ENCODE measurements at regions not wholly inside any gene's neighbourhood (a gene's known extent, or its start where the extent isn't known, plus 50 kb on each side); places are given as distances from the start of the nearest gene placed in this dataset.
"Not testable (repeated sequence)": the region's sequence is repeated elsewhere in the genome, so short reads cannot be mapped to it uniquely, and the experiment has no call there.

DNA sequence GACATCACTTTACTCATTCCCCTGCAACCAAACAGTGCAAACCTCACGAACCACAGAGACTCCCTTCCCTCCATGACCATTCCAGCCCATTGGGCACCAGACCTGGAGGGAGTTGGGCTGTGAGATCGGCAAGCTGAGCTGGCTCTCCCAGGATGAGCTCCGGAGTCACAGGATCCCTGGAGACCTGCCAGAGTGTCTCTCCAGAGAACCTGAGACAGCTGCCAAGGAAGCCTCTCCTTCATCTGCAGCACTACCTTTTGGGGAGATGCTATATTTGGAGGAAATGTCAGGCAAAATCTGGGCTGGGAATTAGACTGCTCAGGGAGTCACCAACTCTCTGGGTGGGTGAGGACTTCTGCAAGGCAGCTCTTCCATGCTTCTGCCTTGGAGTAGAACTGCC lies 417.4 kb downstream of the TNS1 start:
- Histone ChIP-seq H3K27me3 (no peaks in the 10 kb centered on the region), H3K4me3 (no peak overlapping the region), H3K36me3 (no peaks in the 10 kb centered on the region), H3K4me1 (no peaks in the 10 kb centered on the region), H3K9me3 (no peaks in the 10 kb centered on the region), H3K27ac (no peak overlapping the region)
- DNase-seq = no peak
- no peak for TF ChIP-seq POLR2A (IDR thresholded peaks at IDR 0.05)
- TF ChIP-seq, protein P1, sequence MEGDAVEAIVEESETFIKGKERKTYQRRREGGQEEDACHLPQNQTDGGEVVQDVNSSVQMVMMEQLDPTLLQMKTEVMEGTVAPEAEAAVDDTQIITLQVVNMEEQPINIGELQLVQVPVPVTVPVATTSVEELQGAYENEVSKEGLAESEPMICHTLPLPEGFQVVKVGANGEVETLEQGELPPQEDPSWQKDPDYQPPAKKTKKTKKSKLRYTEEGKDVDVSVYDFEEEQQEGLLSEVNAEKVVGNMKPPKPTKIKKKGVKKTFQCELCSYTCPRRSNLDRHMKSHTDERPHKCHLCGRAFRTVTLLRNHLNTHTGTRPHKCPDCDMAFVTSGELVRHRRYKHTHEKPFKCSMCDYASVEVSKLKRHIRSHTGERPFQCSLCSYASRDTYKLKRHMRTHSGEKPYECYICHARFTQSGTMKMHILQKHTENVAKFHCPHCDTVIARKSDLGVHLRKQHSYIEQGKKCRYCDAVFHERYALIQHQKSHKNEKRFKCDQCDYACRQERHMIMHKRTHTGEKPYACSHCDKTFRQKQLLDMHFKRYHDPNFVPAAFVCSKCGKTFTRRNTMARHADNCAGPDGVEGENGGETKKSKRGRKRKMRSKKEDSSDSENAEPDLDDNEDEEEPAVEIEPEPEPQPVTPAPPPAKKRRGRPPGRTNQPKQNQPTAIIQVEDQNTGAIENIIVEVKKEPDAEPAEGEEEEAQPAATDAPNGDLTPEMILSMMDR (IDR thresholded peaks at IDR 0.05) = no peak
- intact Hi-C loops (cut with DNase I; ENCODE audit: low total_unique reads) = no loop called here

DNA sequence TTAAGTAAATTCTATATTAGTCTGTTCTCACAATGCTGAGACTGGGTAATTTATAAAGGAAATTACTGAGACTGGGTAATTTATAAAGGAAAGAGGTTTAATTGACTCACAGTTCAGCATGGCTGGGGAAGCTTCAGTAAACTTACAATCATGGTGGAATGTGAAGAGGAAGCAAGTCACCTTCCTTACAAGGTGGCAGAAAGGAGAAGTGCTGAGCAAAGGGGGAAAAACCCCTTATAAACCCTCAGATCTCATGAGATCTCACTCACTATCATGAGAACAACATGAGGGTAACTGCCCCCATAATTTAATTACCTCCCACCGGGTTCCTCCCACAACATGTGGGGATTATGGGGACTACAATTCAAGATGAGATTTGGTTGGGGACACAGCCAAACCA lies 422.4 kb downstream of the TNS1 start:
- H3K4me1 ChIP-seq; intact Hi-C loops (cut with DNase I; ENCODE audit: low total_unique reads); DNase-seq; H3K9me3 ChIP-seq; H3K36me3 ChIP-seq; H3K4me3 ChIP-seq; H3K27me3 ChIP-seq; H3K27ac ChIP-seq: not testable (repeated sequence)

DNA sequence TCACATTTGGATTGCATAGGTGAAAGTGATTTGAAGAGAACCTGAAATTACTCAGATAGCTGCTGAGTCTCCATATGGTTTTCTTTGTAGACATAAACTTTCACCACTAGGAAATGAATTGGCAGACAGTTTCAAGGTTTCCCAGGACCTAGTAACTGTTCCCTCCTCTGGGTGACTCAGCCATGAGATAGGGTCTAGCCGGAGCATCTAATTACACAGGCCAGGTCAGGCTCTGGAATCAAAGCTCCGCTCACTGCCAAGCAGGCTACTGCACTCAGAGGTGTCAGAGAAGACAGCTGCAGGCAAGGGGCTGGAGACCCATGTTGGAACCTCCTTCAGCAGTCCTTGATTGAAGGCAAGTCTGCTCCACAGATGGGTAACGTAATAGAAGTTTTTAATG lies 429.2 kb downstream of the TNS1 start:
- Histone ChIP-seq H3K9me3 (no peaks in the 10 kb centered on the region), H3K27ac (no peak overlapping the region), H3K27me3 (no peaks in the 10 kb centered on the region), H3K4me3 (no peak overlapping the region), H3K4me1 (no peaks in the 10 kb centered on the region), H3K36me3 (no peaks in the 10 kb centered on the region)
- intact Hi-C loops (cut with DNase I; ENCODE audit: low total_unique reads) = no loop called here
- TF ChIP-seq POLR2A (IDR thresholded peaks at IDR 0.05) = no peak
- TF ChIP-seq, protein P1 (IDR thresholded peaks at IDR 0.05) = no peak
- DNase-seq = peak in 1 of 2 donors; percentile 47

DNA sequence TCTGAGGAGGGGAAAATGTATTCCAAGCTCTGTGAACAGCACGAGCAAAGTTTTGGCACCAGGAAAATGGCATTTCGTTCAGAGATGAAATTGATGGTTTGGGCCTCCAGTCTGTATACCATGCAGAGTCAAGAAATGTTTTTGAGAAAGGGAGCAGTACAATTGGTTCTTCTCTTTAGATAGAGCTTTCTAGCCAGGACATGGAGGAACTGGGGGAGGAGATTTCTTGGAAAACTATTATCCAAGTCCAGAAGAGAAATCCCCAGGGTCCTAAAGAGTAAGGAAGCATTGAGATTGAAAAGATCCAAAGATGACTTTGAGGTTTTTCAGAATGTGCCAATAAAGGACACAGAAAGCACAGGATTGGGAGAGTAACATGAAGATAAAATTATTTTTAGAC lies 432.4 kb downstream of the TNS1 start:
- no peaks in the 10 kb centered on the region for H3K9me3 ChIP-seq
- H3K27ac ChIP-seq = no peak overlapping the region
- intact Hi-C loops (cut with DNase I; ENCODE audit: low total_unique reads) = no loop called here
- H3K4me1 ChIP-seq = no peaks in the 10 kb centered on the region
- H3K36me3 ChIP-seq = no peaks in the 10 kb centered on the region
- no peak overlapping the region for H3K4me3 ChIP-seq
- no peaks in the 10 kb centered on the region for H3K27me3 ChIP-seq
- no peak for DNase-seq
- no peak for TF ChIP-seq POLR2A (IDR thresholded peaks at IDR 0.05)
- TF ChIP-seq, protein P1 (IDR thresholded peaks at IDR 0.05) = no peak

DNA sequence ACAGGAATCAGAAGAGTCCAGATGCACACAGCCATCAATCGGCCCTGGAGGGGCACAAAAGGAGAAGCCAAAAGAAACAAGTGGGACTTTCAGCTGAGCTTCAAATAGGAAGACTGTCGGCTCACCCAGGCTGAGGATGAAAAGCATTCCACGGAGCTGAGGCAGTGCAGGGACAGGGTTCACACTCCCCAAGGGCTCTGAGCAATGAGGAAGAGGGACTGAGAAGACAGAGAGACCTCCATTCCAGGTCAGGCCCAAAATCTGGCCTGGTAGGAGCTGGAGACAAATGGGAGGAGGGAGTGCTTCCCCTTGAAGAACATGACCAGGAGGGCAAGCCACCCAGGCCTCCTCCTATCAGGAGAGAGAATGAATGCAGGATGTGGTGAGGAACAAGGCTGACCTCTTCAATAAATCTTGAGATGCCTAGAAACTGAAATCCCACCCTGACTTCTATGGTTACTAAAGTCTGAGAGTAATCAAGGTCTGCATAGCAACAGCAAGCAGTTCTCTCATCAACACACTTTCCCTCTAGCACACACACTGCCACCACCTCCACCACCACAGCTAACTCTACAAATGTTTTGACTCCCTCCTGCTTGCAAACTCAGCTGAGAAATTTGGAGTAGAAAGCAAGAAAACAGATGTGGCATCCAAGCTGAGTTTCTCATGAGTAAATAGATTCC lies 434.4 kb downstream of the TNS1 start:
- intact Hi-C loops (cut with DNase I; ENCODE audit: low total_unique reads) = no loop called here
- TF ChIP-seq, protein P1 (IDR thresholded peaks at IDR 0.05) = no peak
- TF ChIP-seq POLR2A (IDR thresholded peaks at IDR 0.05) = no peak
- Histone ChIP-seq H3K9me3 (no peaks in the 10 kb centered on the region), H3K27ac (no peak overlapping the region), H3K36me3 (no peaks in the 10 kb centered on the region), H3K4me3 (no peak overlapping the region), H3K27me3 (no peaks in the 10 kb centered on the region), H3K4me1 (no peaks in the 10 kb centered on the region)
- DNase-seq = no peak

DNA sequence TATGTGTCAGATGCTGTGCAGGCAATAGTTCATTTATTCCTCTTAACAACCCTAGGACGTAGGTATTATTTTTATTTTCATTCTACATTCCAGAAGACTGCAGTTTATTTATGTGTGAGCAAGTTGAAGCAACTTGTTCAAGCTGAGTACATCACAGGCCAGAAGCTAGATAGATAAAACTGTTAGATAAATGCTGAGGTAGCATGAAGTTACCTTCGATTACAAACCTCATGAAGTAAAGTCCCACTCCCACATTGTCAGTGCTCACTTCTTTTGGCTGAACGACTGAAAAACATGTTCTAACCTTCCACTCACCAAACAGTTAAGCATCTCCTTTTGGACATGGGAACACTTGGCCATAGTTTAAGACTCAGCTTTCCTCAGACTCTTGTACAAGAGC lies 439.2 kb downstream of the TNS1 start:
- Histone ChIP-seq H3K27ac (peak overlapping the region; percentile 18 to 62), H3K4me3 (no peak overlapping the region), H3K36me3 (no peaks in the 10 kb centered on the region), H3K4me1 (no peaks in the 10 kb centered on the region), H3K27me3 (no peaks in the 10 kb centered on the region), H3K9me3 (no peaks in the 10 kb centered on the region)
- intact Hi-C loops (cut with DNase I; ENCODE audit: low total_unique reads) = no loop called here
- DNase-seq = no peak
- TF ChIP-seq, protein P1 (IDR thresholded peaks at IDR 0.05) = no peak
- no peak for TF ChIP-seq POLR2A (IDR thresholded peaks at IDR 0.05)

All from uterus (tissue), 3 donors.